ENCODE measurements at regions not wholly inside any gene's neighbourhood (a gene's known extent, or its start where the extent isn't known, plus 50 kb on each side); places are given as distances from the start of the nearest gene placed in this dataset.

DNA sequence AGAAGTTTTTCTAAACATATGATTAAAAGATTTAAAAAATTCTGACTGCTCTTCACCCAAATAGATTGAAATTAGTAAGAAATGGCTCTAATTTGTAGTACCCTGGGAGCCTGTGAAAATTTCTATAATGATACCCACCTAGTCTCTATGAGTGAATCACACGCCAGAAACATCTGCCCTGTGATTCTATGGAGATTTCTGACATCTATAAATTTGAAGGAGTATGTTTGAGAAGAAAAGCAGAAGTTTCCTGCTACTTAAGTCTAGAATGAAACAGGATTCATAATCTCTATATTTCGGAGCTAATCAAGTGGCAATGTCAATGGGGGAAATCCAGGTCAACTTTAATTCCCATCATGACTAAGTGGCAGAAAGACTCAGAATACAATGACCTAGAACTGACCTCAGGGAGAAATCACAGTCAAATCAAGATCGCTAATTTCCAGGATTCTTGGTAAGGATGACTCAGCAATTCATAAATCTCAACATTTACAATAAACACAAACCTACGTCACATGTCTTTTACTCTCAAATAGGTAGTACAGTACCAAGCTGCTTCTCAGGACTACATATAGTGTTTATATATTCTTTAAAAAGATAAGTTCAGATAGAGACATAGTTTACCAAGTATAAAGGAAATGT is 186.2 kb upstream of the TNFAIP3 start:
- Histone ChIP-seq H3T11ph (ENCODE audit: low read length) (no peak overlapping the region), H2BK120ac (ENCODE audit: low read depth, low read length, poor library complexity, severe bottlenecking) (no peak overlapping the region), H2AK5ac (ENCODE audit: insufficient read length, low read length) (no peak overlapping the region), H2BK15ac (ENCODE audit: low read depth, low read length) (no peak overlapping the region), H4K91ac (ENCODE audit: insufficient read length, low read depth, low read length) (no peak overlapping the region), H2BK20ac (ENCODE audit: low read depth, low read length, poor library complexity, severe bottlenecking) (no peak overlapping the region), H3K27me3 (ENCODE audit: insufficient read depth, low read length) (no peaks in the 10 kb centered on the region), H3K23ac (ENCODE audit: insufficient read length, low read depth, low read length) (no peak overlapping the region), H3K4me1 (ENCODE audit: insufficient read depth, low read length) (no peaks in the 10 kb centered on the region), H3K9me3 (ENCODE audit: control insufficient read depth, low read depth, low read length) (no peaks in the 10 kb centered on the region), H4K20me1 (ENCODE audit: control insufficient read depth, insufficient read depth, insufficient read length) (no peaks in the 10 kb centered on the region), H3K14ac (ENCODE audit: insufficient read depth, low read length) (no peak overlapping the region), H3K79me2 (ENCODE audit: insufficient read depth, low read length) (no peaks in the 10 kb centered on the region), H3K9ac (ENCODE audit: extremely low read depth, insufficient read length, low read length) (no peak overlapping the region), H2BK5ac (ENCODE audit: insufficient read length, low read length) (no peak overlapping the region), H3K79me1 (ENCODE audit: insufficient read depth, low read depth, low read length, poor library complexity, severe bottlenecking) (no peaks in the 10 kb centered on the region), H3K23me2 (ENCODE audit: insufficient read length, low read depth, low read length, poor library complexity, severe bottlenecking) (no peaks in the 10 kb centered on the region), H2AFZ (ENCODE audit: low read length) (no peak overlapping the region), H3K56ac (ENCODE audit: insufficient read length, low read depth, low read length) (no peak overlapping the region), H4K5ac (ENCODE audit: insufficient read length, low read depth, low read length) (no peak overlapping the region), H3K27ac (ENCODE audit: insufficient read length, low read depth, low read length) (no peak overlapping the region), H4K8ac (replicated peaks; ENCODE audit: insufficient read length, low read depth, low read length) (no peak overlapping the region), H3K4me2 (ENCODE audit: insufficient read depth, insufficient read length, low read length) (no peak overlapping the region), H2BK12ac (ENCODE audit: insufficient read length, low read depth, low read length) (no peak overlapping the region), H3K4ac (ENCODE audit: low read depth, low read length) (no peak overlapping the region), H3K18ac (ENCODE audit: insufficient read length, low read depth, low read length) (no peak overlapping the region)
- no CpG with 5 or more reads among the region's 4 CpGs for WGBS (ENCODE audit: extremely low coverage, insufficient read length, low lambda C conversion rate)
- TF ChIP-seq, protein P1, sequence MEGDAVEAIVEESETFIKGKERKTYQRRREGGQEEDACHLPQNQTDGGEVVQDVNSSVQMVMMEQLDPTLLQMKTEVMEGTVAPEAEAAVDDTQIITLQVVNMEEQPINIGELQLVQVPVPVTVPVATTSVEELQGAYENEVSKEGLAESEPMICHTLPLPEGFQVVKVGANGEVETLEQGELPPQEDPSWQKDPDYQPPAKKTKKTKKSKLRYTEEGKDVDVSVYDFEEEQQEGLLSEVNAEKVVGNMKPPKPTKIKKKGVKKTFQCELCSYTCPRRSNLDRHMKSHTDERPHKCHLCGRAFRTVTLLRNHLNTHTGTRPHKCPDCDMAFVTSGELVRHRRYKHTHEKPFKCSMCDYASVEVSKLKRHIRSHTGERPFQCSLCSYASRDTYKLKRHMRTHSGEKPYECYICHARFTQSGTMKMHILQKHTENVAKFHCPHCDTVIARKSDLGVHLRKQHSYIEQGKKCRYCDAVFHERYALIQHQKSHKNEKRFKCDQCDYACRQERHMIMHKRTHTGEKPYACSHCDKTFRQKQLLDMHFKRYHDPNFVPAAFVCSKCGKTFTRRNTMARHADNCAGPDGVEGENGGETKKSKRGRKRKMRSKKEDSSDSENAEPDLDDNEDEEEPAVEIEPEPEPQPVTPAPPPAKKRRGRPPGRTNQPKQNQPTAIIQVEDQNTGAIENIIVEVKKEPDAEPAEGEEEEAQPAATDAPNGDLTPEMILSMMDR (conservative IDR thresholded peaks at IDR 0.05), result no peak
- peaks cover 2 to 8% of the 10 kb centered on the region in 2 experiments for H3K9me3 Mint-ChIP-seq
- peaks cover 0 to 8% (median 3%) of the 10 kb centered on the region in 3 experiments; a peak in 5 of 7 replicates for H3K36me3 Mint-ChIP-seq (ENCODE audit: insufficient read depth in 1 of 3, low read depth in 3 of 3)
- no peaks in the 10 kb centered on the region for H3K27me3 Mint-ChIP-seq (ENCODE audit: low read depth)
- DNase-seq, result no peak
- H3K4me3 Mint-ChIP-seq, result no peak overlapping the region
- H3K27ac Mint-ChIP-seq, result no peak overlapping the region
- H3K4me1 Mint-ChIP-seq, result no peaks in the 10 kb centered on the region

Measured in H9 (cell line).